HG02642 (cell line): ENCODE measurements at regions not wholly inside any gene's neighbourhood (a gene's known extent, or its start where the extent isn't known, plus 50 kb on each side); places are given as distances from the start of the nearest gene placed in this dataset.
"Not testable (repeated sequence)": the region's sequence is repeated elsewhere in the genome, so short reads cannot be mapped to it uniquely, and the experiment has no call there.

Source experiments
- ATAC-seq: cut with Tn5 transposase; IDR thresholded peaks from one replicate; pipeline ENCODE4 v1.9.1; 2021; ENCODE audit warnings: mild to moderate bottlenecking; ENCODE audit not compliant: unreplicated experiment, poor library complexity

- ATAC-seq = no peak
Observed at GRCh38 chr6:82780334-82780733, 285.3 kb downstream of the UBE3D start.

- no peak for ATAC-seq
Observed at GRCh38 chr6:82781620-82782204, 283.9 kb downstream of the UBE3D start.

- no peak for ATAC-seq
Observed at GRCh38 chr6:82783587-82784236, 281.9 kb downstream of the UBE3D start.

GRCh38 chr6:82785206-82785605 is 280.4 kb downstream of the UBE3D start:
- ATAC-seq = no peak

- ATAC-seq = no peak
Observed at GRCh38 chr6:82786248-82786647, 279.4 kb downstream of the UBE3D start.

GRCh38 chr6:82795940-82796339 is 269.7 kb downstream of the UBE3D start:
- no peak for ATAC-seq

- ATAC-seq = no peak
Observed at GRCh38 chr6:82801083-82801482, 264.6 kb downstream of the UBE3D start.

- not testable (repeated sequence) for ATAC-seq
Observed at GRCh38 chr6:82816243-82816642, 249.4 kb downstream of the UBE3D start.

GRCh38 chr6:82818727-82819126 is 246.9 kb downstream of the UBE3D start:
- no peak for ATAC-seq

- no peak for ATAC-seq
Observed at GRCh38 chr6:82823361-82823760, 242.3 kb downstream of the UBE3D start.

- ATAC-seq = no peak
Observed at GRCh38 chr6:82832811-82833210, 232.8 kb downstream of the UBE3D start.

GRCh38 chr6:82833481-82833880 is 232.2 kb downstream of the UBE3D start:
- no peak for ATAC-seq

GRCh38 chr6:82836022-82836575 is 229.5 kb downstream of the UBE3D start:
- no peak for ATAC-seq

GRCh38 chr6:82840571-82840970 is 225.1 kb downstream of the UBE3D start:
- no peak for ATAC-seq

- ATAC-seq = no peak
Observed at GRCh38 chr6:82841309-82841708, 224.3 kb downstream of the UBE3D start.
